Astrocyte of the spinal cord (primary cell): ENCODE measurements at regions not wholly inside any gene's neighbourhood (a gene's known extent, or its start where the extent isn't known, plus 50 kb on each side); places are given as distances from the start of the nearest gene placed in this dataset.
A peak's percentile ranks its signal among the peaks of the same experiment; 100 is the strongest.

Source experiments
- DNase-seq: peaks from one replicate; pipeline ENCODE4 v3.0.0; 2011; ENCODE audit warnings: low read depth, low spot score
- H3K4me3 ChIP-seq: 2 replicates; pipeline ENCODE4 v1.5.1; 2011; ENCODE audit warnings: low read depth, mild to moderate bottlenecking, low read length, moderate library complexity
- in situ Hi-C: cut with HindIII; loops from 2 replicates; pipeline ENCODE4 v1.10.0; 2017; ENCODE audit warnings: low sequenced_read_pairs
- TF ChIP-seq, protein P1 (sequence below): IDR thresholded peaks from 2 replicates; pipeline ENCODE4 v1.5.1; 2012; ENCODE audit warnings: low read depth, mild to moderate bottlenecking, low read length, inconsistent platforms

DNA sequence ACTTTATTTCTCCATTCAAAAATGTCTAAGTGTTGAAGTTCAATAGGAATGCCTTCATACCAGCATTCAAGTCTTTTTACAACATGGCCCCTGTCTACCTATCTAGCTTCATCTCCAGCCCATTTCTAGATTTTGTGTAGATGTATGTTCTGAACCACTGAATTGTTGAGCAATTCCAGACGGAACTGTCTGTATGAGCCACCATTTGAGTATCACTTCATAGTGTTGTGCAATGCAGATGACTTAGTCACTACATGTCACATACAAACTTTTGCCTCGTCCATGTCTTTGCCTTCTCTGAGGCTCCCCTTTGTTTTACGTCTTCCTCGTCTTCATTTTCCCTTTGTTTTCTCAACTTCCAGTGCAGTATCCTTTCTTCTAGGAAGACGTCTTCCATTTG, 118.1 kb downstream of the INHBA start:
- no peak overlapping the region for H3K4me3 ChIP-seq
- in situ Hi-C loops = no loop called here
- TF ChIP-seq, protein P1, sequence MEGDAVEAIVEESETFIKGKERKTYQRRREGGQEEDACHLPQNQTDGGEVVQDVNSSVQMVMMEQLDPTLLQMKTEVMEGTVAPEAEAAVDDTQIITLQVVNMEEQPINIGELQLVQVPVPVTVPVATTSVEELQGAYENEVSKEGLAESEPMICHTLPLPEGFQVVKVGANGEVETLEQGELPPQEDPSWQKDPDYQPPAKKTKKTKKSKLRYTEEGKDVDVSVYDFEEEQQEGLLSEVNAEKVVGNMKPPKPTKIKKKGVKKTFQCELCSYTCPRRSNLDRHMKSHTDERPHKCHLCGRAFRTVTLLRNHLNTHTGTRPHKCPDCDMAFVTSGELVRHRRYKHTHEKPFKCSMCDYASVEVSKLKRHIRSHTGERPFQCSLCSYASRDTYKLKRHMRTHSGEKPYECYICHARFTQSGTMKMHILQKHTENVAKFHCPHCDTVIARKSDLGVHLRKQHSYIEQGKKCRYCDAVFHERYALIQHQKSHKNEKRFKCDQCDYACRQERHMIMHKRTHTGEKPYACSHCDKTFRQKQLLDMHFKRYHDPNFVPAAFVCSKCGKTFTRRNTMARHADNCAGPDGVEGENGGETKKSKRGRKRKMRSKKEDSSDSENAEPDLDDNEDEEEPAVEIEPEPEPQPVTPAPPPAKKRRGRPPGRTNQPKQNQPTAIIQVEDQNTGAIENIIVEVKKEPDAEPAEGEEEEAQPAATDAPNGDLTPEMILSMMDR = no peak
- DNase-seq = no peak

DNA sequence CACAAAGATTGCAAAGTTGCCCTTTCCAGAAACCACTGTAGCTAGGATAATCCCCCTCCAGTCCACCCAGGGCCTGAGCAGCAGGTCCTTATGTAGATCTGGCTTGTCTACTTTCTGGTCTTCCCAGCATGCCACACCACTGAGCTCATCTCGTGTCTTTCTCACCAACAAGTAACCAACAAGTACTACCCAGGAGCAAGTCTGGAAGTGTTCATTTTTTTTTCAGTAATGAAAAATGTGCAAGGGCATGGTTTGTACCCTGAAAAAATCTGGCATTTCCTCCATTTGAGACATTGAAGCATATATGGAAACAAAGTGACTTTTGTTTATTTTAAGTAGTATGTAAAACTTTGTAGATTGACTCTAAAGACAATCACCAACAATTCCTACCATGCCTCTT, 120.8 kb downstream of the INHBA start:
- no peak overlapping the region for H3K4me3 ChIP-seq
- TF ChIP-seq, protein P1 = no peak
- in situ Hi-C loops = no loop called here
- no peak for DNase-seq

DNA sequence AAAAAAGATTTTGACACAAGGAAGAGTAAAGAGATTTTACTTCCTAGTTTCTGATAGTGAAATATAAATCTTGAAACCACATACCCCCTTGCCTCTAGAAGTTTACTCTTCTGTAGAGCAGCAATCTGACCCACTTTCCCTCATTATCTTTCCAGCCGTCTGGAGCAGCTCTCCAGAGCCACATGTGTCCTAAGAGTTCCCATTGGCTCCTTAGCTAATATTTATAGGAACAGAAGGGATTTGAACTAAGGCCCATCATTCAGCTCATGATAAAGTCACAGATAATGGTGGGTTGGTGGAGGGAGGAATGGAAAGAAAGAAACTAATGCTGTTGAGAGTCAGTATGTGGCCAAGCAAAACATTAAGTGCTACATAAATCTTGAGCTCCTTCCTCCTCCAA, 121.8 kb downstream of the INHBA start:
- H3K4me3 ChIP-seq = no peak overlapping the region
- DNase-seq = no peak
- in situ Hi-C loops = no loop called here
- TF ChIP-seq, protein P1 = no peak

DNA sequence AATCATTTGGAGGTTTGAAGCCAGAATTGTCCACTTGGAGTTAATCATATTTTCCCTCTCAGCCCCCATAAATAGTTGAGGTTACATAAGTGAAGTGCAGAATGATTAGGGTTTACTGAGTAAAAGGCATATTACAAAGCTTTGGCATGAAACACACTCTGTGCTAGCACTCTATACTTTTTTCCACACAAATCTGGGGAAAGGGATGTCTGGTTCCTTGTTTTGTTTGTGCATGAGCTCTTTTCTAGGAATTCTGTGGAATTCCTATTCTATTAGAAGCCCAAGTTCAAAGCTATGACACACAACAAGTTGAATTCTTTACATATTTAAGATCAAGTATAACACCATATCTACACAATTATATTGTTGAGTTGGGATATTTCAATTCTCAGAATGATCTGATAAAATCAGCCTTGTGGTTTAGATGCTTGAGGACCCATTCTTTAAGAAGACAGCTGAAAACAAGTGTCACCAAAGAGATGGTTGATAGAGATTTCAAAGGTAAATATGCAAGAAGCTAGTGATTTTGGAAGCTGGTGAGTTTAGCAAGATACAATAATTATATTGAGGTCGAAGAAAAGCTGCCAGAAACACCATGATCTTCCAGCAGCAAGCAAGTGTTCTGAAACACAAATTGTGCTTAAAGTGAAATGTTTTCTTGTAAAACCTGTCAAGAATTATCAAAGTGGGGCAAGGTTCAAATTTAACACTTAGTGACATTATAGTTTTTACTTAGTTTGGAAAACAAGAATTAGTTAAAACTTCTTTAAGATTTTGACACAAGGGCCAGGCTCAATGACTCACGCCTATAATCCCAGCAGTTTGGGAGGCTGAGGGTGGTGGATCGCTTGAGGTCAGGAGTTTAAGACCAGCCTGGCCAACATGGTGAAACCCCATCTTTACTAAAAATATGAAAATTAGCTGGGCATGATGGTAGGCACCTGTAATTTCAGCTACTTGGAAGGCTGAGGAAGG, 122.6 kb downstream of the INHBA start:
- DNase-seq = peak; percentile 88
- in situ Hi-C loops = no loop called here
- H3K4me3 ChIP-seq = no peak overlapping the region
- TF ChIP-seq, protein P1 = no peak

DNA sequence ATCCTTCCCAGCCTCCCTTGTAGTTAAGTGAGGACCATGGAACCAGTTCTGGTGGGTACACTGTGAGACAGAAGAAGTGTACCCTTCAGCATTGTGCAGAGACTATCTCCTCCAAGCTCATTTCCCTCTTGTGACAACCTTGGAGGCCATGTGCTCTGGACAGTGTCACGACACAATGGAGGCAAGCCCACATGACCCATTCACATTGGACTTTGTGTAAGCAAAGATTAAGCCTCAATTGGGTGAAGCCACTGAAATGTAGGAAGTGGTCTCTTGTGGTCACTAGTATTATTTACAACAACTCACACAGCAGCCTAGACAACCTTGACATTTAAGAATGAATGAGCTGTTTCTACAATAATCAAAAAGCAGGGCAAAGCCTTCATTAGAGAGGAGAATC, 124.2 kb downstream of the INHBA start:
- TF ChIP-seq, protein P1 = no peak
- H3K4me3 ChIP-seq = no peak overlapping the region
- no peak for DNase-seq
- in situ Hi-C loops = no loop called here

DNA sequence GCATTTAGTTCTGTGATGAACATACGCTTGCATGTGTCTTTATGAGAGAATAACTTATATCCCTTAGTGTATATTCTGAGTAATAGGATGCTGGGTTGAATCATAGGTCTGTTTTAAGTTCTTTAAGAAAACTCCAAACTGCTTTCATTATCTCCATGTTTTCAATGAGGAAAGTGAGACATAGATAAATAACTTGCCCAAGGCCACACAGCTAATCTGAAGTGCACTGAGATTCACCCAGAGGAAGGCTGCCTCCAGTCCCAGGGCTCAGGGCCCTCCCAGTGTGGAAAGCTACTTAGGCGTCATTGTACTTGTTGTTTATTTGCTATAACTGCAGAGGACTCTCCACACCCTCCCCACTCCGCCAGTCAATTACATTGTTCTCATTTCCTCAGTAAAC, 126.7 kb downstream of the INHBA start:
- TF ChIP-seq, protein P1 = no peak
- in situ Hi-C loops = no loop called here
- no peak overlapping the region for H3K4me3 ChIP-seq
- no peak for DNase-seq
